Kidney (tissue), 13 donors: ENCODE measurements at regions not wholly inside any gene's neighbourhood (a gene's known extent, or its start where the extent isn't known, plus 50 kb on each side); places are given as distances from the start of the nearest gene placed in this dataset.
A peak's percentile ranks its signal among the peaks of the same experiment; 100 is the strongest.

ENCODE experiments used
- DNase-seq, 5 donors: peaks; one replicate each; pipeline ENCODE4 v3.0.0-alpha.2; 2013 to 2020
- FAIRE-seq: peaks from 2 replicates; lab custom pipeline; 2012; peaks lifted over from hg19 to GRCh38; lab: Jason Lieb, UNC
- H3K27ac ChIP-seq, 2 donors: one replicate each; pipeline ENCODE4 v1.7.0; 2013; ENCODE audit warnings: low read depth in 2 of 2, low read length in 2 of 2, inconsistent platforms in 1 of 2
- H3K27me3 ChIP-seq: one replicate; pipeline ENCODE4 v1.7.1; 2013; ENCODE audit warnings: low read length, inconsistent platforms; ENCODE audit not compliant: control insufficient read depth, insufficient read depth
- H3K36me3 ChIP-seq, 3 donors: one replicate each; pipeline versions ENCODE4 v1.7.0 to v1.7.1; 2013; ENCODE audit warnings: low read length in 3 of 3, control low read depth in 1 of 3, inconsistent platforms in 1 of 3; ENCODE audit not compliant: insufficient read depth in 3 of 3, control insufficient read depth in 2 of 3
- H3K4me1 ChIP-seq, 3 donors: one replicate each; pipeline versions ENCODE4 v1.7.0 to v1.7.1; 2013; ENCODE audit warnings: low read length in 3 of 3, inconsistent platforms in 1 of 3, low read depth in 1 of 3; ENCODE audit not compliant: control insufficient read depth in 2 of 3, insufficient read depth in 2 of 3
- H3K4me3 ChIP-seq, 3 donors: one replicate each; pipeline versions ENCODE4 v1.7.0 to v1.8.1; 2013; ENCODE audit warnings: low read length in 3 of 3, control low read depth in 1 of 3, inconsistent platforms in 1 of 3
- H3K9ac ChIP-seq, 3 donors: one replicate each; pipeline versions ENCODE4 v1.7.0 to v1.7.1; 2013; ENCODE audit warnings: low read length in 3 of 3, control low read depth in 1 of 3, inconsistent platforms in 1 of 3
- H3K9me3 ChIP-seq, 3 donors: one replicate each; pipeline versions ENCODE4 v1.7.0 to v1.7.1; 2013; ENCODE audit warnings: low read length in 3 of 3, control low read depth in 1 of 3, inconsistent platforms in 1 of 3; ENCODE audit not compliant: control insufficient read depth in 2 of 3, insufficient read depth in 1 of 3
- intact Hi-C: fragments of 100-400 bp; cut with DNase I; formaldehyde crosslinking; loops from one replicate; pipeline ENCODE4 v1.11.1; 2022
- TF ChIP-seq, protein P1 (sequence below): IDR thresholded peaks from 3 replicates; pipeline ENCODE4 v1.5.1; 2012; ENCODE audit warnings: mild to moderate bottlenecking, moderate library complexity, borderline replicate concordance; ENCODE audit not compliant: insufficient read depth; ENCODE audit errors: extremely low read depth
- donor health status: control.
- donor health status: control.
- donor health status: control.
- donor health status: control.
- donor health status: control.
- donor health status: DM: yes; HTN: yes; CAD: no.
- donor health status: Normal renal cell carcinoma (clear cell type).

DNA sequence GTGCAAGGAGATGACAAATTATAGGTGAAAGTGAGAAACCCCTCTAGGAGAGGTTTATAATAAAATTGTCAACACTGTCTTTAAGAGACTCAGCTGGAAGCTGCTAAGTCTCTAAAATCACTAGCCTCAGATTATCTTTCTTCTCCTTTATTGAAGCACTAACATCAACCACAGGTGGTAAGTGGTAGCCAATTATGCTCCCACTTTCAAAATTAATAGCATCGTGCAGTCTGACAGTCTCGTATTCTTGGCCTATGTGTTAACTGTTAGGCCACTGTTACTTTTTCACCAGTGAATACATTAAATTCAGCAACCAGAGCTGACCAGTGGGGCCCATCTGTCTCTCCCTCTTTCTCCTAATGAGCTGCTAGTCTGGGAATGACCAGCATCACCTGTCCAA lies 674.1 kb downstream of the RAPGEF2 start:
- Histone ChIP-seq H3K27me3 (no peaks in the 10 kb centered on the region), H3K9ac (no peak overlapping the region), H3K9me3 (no peaks in the 10 kb centered on the region), H3K36me3 (no peaks in the 10 kb centered on the region), H3K27ac (no peak overlapping the region), H3K4me3 (no peak overlapping the region), H3K4me1 (no peaks in the 10 kb centered on the region)
- FAIRE-seq (no peak), DNase-seq (peak in 1 of 5 donors; percentile 30)
- intact Hi-C loops = no loop called here
- TF ChIP-seq, protein P1, sequence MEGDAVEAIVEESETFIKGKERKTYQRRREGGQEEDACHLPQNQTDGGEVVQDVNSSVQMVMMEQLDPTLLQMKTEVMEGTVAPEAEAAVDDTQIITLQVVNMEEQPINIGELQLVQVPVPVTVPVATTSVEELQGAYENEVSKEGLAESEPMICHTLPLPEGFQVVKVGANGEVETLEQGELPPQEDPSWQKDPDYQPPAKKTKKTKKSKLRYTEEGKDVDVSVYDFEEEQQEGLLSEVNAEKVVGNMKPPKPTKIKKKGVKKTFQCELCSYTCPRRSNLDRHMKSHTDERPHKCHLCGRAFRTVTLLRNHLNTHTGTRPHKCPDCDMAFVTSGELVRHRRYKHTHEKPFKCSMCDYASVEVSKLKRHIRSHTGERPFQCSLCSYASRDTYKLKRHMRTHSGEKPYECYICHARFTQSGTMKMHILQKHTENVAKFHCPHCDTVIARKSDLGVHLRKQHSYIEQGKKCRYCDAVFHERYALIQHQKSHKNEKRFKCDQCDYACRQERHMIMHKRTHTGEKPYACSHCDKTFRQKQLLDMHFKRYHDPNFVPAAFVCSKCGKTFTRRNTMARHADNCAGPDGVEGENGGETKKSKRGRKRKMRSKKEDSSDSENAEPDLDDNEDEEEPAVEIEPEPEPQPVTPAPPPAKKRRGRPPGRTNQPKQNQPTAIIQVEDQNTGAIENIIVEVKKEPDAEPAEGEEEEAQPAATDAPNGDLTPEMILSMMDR = no peak

DNA sequence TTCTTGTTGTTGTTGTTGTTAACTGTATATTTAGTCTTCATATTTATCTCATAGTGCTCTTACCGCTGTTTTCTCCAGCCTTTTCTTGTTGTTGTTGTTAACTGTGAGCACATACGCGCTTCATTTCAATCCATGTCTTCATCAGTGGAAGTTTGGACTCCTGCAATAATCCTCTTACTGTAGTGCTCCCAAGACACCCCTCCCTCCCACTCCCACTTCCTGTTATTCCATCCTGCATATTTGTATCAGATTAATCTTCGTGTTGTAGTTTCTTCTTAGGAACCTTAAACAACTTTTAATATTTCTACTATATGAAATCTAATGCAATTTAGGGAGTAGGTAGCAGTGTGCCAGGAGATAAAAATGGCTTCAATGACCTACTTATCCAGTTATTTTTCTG lies 674.8 kb downstream of the RAPGEF2 start:
- no peak for FAIRE-seq
- Histone ChIP-seq H3K36me3 (no peaks in the 10 kb centered on the region), H3K4me1 (no peaks in the 10 kb centered on the region), H3K27me3 (no peaks in the 10 kb centered on the region), H3K4me3 (no peak overlapping the region), H3K9ac (no peak overlapping the region), H3K9me3 (no peaks in the 10 kb centered on the region), H3K27ac (no peak overlapping the region)
- intact Hi-C loops = no loop called here
- TF ChIP-seq, protein P1 = no peak
- DNase-seq = no peak

DNA sequence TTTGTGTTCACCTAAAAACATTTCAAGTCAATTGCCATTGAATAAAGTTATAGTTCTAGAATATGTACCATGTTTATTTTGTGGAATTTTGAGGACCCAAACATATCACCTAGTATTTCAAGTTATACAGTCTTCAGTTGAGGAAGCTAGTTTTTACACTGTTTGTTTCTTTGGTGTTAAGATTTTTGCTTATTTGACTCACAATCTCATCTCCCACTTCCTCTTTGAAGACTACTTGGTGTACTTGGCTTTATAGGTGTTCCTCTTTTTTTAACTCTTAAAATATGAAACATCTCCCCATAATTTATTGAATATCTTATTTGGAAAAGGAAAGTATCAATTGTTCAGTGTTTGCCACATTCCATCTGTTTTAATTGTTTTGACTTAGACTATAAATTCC lies 675.4 kb downstream of the RAPGEF2 start:
- TF ChIP-seq, protein P1 = no peak
- Histone ChIP-seq H3K4me3 (no peak overlapping the region), H3K4me1 (no peaks in the 10 kb centered on the region), H3K27me3 (no peaks in the 10 kb centered on the region), H3K36me3 (no peaks in the 10 kb centered on the region), H3K27ac (no peak overlapping the region), H3K9me3 (no peaks in the 10 kb centered on the region), H3K9ac (no peak overlapping the region)
- DNase-seq (no peak), FAIRE-seq (no peak)
- intact Hi-C loops = no loop called here

DNA sequence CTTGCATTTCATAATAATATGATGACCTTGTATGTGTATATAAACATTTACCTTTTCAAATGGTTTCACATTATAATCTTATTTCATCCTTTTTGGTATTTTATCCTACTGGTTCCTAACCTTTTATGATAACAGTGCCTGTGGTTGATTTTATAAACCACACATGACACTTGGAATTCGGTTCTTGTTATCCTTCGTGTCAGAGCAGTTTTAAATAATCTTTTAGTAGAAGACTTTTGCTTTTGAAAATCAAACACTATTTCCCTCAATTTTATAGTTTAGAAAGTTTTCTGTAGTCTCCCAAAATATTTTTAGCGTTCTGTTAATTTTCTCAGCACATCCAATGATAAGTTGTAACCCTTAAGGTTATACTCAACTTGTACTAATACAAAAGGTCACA lies 676.8 kb downstream of the RAPGEF2 start:
- H3K4me3 ChIP-seq = no peak overlapping the region
- H3K9ac ChIP-seq = no peak overlapping the region
- intact Hi-C loops = no loop called here
- H3K36me3 ChIP-seq = no peaks in the 10 kb centered on the region
- FAIRE-seq = no peak
- DNase-seq = no peak
- H3K4me1 ChIP-seq = no peaks in the 10 kb centered on the region
- no peaks in the 10 kb centered on the region for H3K27me3 ChIP-seq
- H3K9me3 ChIP-seq = no peaks in the 10 kb centered on the region
- no peak overlapping the region for H3K27ac ChIP-seq
- TF ChIP-seq, protein P1 = no peak
